HCT116 (cell line): ENCODE measurements at regions not wholly inside any gene's neighbourhood (a gene's known extent, or its start where the extent isn't known, plus 50 kb on each side); places are given as distances from the start of the nearest gene placed in this dataset.

Experiments used
- ATAC-seq: fragments of 200-7000 bp; cut with Tn5 transposase; 2 replicates; pipeline ENCODE4 v1.9.1; 2020; ENCODE audit warnings: mild to moderate bottlenecking, moderate library complexity
- BruUV-seq: library from RNA; stranded (reverse); fragments of 400-500 nt; replicated peaks from 2 replicates; lab custom pipeline; 2021; lab: Mats Ljungman, UMichigan
- CTCF ChIA-PET: fragments of 300-600 bp; sonication (Branson Sonifier 250); formaldehyde crosslinking; loops from one replicate; lab custom pipeline; 2021; ENCODE audit warnings: antibody characterized with exemption; lab: Charles Lee
- POLR2A ChIA-PET: fragments of 300-600, 350-600 bp; sonication (Branson Sonifier 250); formaldehyde crosslinking; loops from one replicate; lab custom pipeline; 2021; ENCODE audit warnings: antibody characterized with exemption; lab: Charles Lee
- RAD21 ChIA-PET, 2 experiments: fragments of 300-600 bp; sonication (Branson Sonifier 250); formaldehyde crosslinking; loops; one replicate each; lab custom pipeline; 2023; ENCODE audit warnings: low total read pairs in 2 of 2; ENCODE audit not compliant: uncharacterized antibody in 2 of 2, unreplicated experiment in 2 of 2, low non-redundant PET in 1 of 2; lab: Charles Lee
- DNase-seq: peaks from one replicate; pipeline ENCODE4 v3.0.0-alpha.2; 2010; ENCODE audit warnings: low read depth, low spot score
- H2AFZ ChIP-seq: fragments of 200-600 bp; shearing (Covaris generic), sonication (generic); 2 replicates; pipeline ENCODE4 v1.6.1; 2017; ENCODE audit warnings: low read depth, mixed run types, mixed read lengths, antibody characterized with exemption, low read length; ENCODE audit not compliant: poor library complexity, severe bottlenecking
- H3K27ac ChIP-seq: 2 replicates; pipeline ENCODE4 v1.5.1; 2012; ENCODE audit warnings: low read depth, low read length
- H3K27me3 ChIP-seq: fragments of 200-600 bp; sonication (generic); 2 replicates; pipeline ENCODE4 v1.6.1; 2016; ENCODE audit warnings: mixed run types, low read length, mixed read lengths; ENCODE audit not compliant: insufficient read depth
- H3K36me3 ChIP-seq, 2 experiments: fragments of 200-500 bp in 1 of 2; fragments of 200-600 bp in 1 of 2; sonication (Bioruptor generic) in 1 of 2; sonication (generic) in 1 of 2; 2 replicates each; pipeline versions ENCODE4 v1.5.1 to v1.6.1; 2014 to 2016; ENCODE audit warnings: low read length in 2 of 2, inconsistent platforms in 1 of 2, mixed read lengths in 1 of 2, mixed run types in 1 of 2; ENCODE audit not compliant: insufficient read depth in 2 of 2, control insufficient read depth in 1 of 2
- H3K4me1 ChIP-seq, 2 experiments: fragments of 200-600 bp in 1 of 2; sonication (generic) in 1 of 2; 2 replicates each; pipeline versions ENCODE4 v1.5.1 to v1.6.1; 2012 to 2017; ENCODE audit warnings: low read length in 2 of 2, inconsistent platforms in 1 of 2, mild to moderate bottlenecking in 1 of 2, mixed read lengths in 1 of 2, mixed run types in 1 of 2, moderate library complexity in 1 of 2; ENCODE audit not compliant: insufficient read depth in 2 of 2, control insufficient read depth in 1 of 2
- H3K4me2 ChIP-seq: fragments of 200-600 bp; sonication (generic); 2 replicates; pipeline ENCODE4 v1.6.1; 2017; ENCODE audit warnings: mixed run types, low read length, mixed read lengths
- H3K4me3 ChIP-seq, 2 experiments: fragments of 200-600 bp in 1 of 2; sonication (generic) in 1 of 2; replicated peaks in 1 of 2; 2 replicates each; pipeline ENCODE4 v1.5.1; 2011 to 2016; ENCODE audit warnings: low read length in 2 of 2, control low read depth in 1 of 2, low read depth in 1 of 2, mild to moderate bottlenecking in 1 of 2, mixed read lengths in 1 of 2, mixed run types in 1 of 2
- H3K79me2 ChIP-seq: fragments of 200-600 bp; sonication (generic); 2 replicates; pipeline ENCODE4 v1.6.1; 2017; ENCODE audit warnings: mild to moderate bottlenecking, mixed run types, low read length, moderate library complexity, mixed read lengths; ENCODE audit not compliant: insufficient read depth
- H3K9ac ChIP-seq: fragments of 200-600 bp; sonication (generic); 2 replicates; pipeline ENCODE4 v1.6.1; 2016; ENCODE audit warnings: low read length, mixed read lengths
- H3K9me2 ChIP-seq: fragments of 200-600 bp; sonication (generic), shearing (Covaris generic); 2 replicates; pipeline ENCODE4 v1.6.1; 2017; ENCODE audit warnings: mixed run types, mild to moderate bottlenecking, moderate library complexity; ENCODE audit not compliant: insufficient read depth
- H3K9me3 ChIP-seq, 2 experiments: fragments of 200-500 bp in 1 of 2; fragments of 200-600 bp in 1 of 2; sonication (Bioruptor generic) in 1 of 2; sonication (generic) in 1 of 2; 2 replicates each; pipeline ENCODE4 v1.6.1; 2014 to 2017; ENCODE audit warnings: low read length in 2 of 2, mixed read lengths in 2 of 2, inconsistent platforms in 1 of 2, low read depth in 1 of 2, mild to moderate bottlenecking in 1 of 2, mixed run types in 1 of 2, moderate library complexity in 1 of 2; ENCODE audit not compliant: control insufficient read depth in 1 of 2, insufficient read depth in 1 of 2
- H4K20me1 ChIP-seq: fragments of 200-600 bp; sonication (generic), shearing (Covaris generic); 2 replicates; pipeline ENCODE4 v1.6.1; 2017; ENCODE audit warnings: mixed run types, mild to moderate bottlenecking, moderate library complexity; ENCODE audit not compliant: insufficient read depth
- CTCF ChIP-seq, 3 experiments: fragments of 200-600 bp in 1 of 3; sonication (generic) in 1 of 3; IDR thresholded peaks in 2 of 3; conservative IDR thresholded peaks in 1 of 3; 2 replicates each; pipeline ENCODE4 v1.5.1; 2012 to 2017; ENCODE audit warnings: low read depth in 2 of 3, low read length in 2 of 3, antibody characterized with exemption in 1 of 3, borderline replicate concordance in 1 of 3, control low read depth in 1 of 3, mild to moderate bottlenecking in 1 of 3, mixed read lengths in 1 of 3, mixed run types in 1 of 3, moderate library complexity in 1 of 3; ENCODE audit not compliant: insufficient read depth in 1 of 3
- EZH2phosphoT487 ChIP-seq: fragments of 200-600 bp; IDR thresholded peaks from 2 replicates; pipeline ENCODE4 v1.6.1; 2018; ENCODE audit warnings: antibody characterized with exemption, borderline replicate concordance
- FOSL1 ChIP-seq: IDR thresholded peaks from 2 replicates; pipeline ENCODE4 v1.6.1; 2012; ENCODE audit warnings: low read depth
- JUND ChIP-seq: IDR thresholded peaks from 2 replicates; pipeline ENCODE4 v1.6.1; 2012
- POLR2AphosphoS5 ChIP-seq: IDR thresholded peaks from 2 replicates; pipeline ENCODE4 v1.6.1; 2011; ENCODE audit warnings: mild to moderate bottlenecking, low read depth, low read length, moderate library complexity
- SIN3A ChIP-seq: IDR thresholded peaks from 2 replicates; pipeline ENCODE4 v1.6.1; 2012; ENCODE audit warnings: low read depth
- SP1 ChIP-seq: IDR thresholded peaks from 2 replicates; pipeline ENCODE4 v1.6.1; 2012; ENCODE audit warnings: low read depth
- SRF ChIP-seq: IDR thresholded peaks from 2 replicates; pipeline ENCODE4 v1.6.1; 2012; ENCODE audit warnings: low read depth
- ZBTB33 ChIP-seq: IDR thresholded peaks from 2 replicates; pipeline ENCODE4 v1.6.1; 2011; ENCODE audit warnings: mild to moderate bottlenecking, low read length, moderate library complexity; ENCODE audit not compliant: insufficient replicate concordance; ENCODE audit errors: extremely low read depth
- intact Hi-C: fragments of 100-400 bp; cut with micrococcal nuclease; formaldehyde crosslinking; loops from 2 replicates; pipeline ENCODE4 v1.10.0; 2022

- H2AFZ ChIP-seq = no peak overlapping the region
- H4K20me1 ChIP-seq = no peaks in the 10 kb centered on the region
- H3K79me2 ChIP-seq = no peaks in the 10 kb centered on the region
- intact Hi-C loops = no loop called here
- no peaks in the 10 kb centered on the region for H3K27me3 ChIP-seq
- no peaks in the 10 kb centered on the region for H3K9me2 ChIP-seq
- CTCF ChIA-PET = no interaction called here
- TF ChIP-seq CTCF (IDR thresholded peaks at IDR 0.05 in 2 of 3, conservative IDR thresholded peaks at IDR 0.05 in 1 of 3; ENCODE audit: borderline replicate concordance in 1 of 3, insufficient read depth in 1 of 3, low read depth in 2 of 3, low read length in 2 of 3) = no peak
- no peak for TF ChIP-seq SRF
- no peak for TF ChIP-seq POLR2AphosphoS5
- no peak for TF ChIP-seq SIN3A
- no peak for TF ChIP-seq EZH2phosphoT487
- TF ChIP-seq FOSL1 = no peak
- no peak for TF ChIP-seq ZBTB33
- no peak for TF ChIP-seq JUND
- TF ChIP-seq SP1 = no peak
- TF ChIP-seq, all 23 proteins: peak for 0
- RAD21 ChIA-PET = no interaction called here
- Histone ChIP-seq H3K9ac (no peak overlapping the region), H3K36me3 (no peaks in the 10 kb centered on the region), H3K4me1 (no peaks in the 10 kb centered on the region), H3K9me3 (peaks cover 0 to 2% of the 10 kb centered on the region in 2 experiments; a peak in 2 of 4 replicates), H3K4me3 (no peak overlapping the region), H3K4me2 (no peak overlapping the region), H3K27ac (no peak overlapping the region)
- no TSS peak for BruUV-seq
- DNase-seq = no peak
- ATAC-seq = no peak
- POLR2A ChIA-PET = no interaction called here
Observed at GRCh38 chr3:84893211-84893610, 65.6 kb upstream of the CADM2 start.
